ENCODE measurements at regions not wholly inside any gene's neighbourhood (a gene's known extent, or its start where the extent isn't known, plus 50 kb on each side); places are given as distances from the start of the nearest gene placed in this dataset.
"Not testable (repeated sequence)": the region's sequence is repeated elsewhere in the genome, so short reads cannot be mapped to it uniquely, and the experiment has no call there.

DNA sequence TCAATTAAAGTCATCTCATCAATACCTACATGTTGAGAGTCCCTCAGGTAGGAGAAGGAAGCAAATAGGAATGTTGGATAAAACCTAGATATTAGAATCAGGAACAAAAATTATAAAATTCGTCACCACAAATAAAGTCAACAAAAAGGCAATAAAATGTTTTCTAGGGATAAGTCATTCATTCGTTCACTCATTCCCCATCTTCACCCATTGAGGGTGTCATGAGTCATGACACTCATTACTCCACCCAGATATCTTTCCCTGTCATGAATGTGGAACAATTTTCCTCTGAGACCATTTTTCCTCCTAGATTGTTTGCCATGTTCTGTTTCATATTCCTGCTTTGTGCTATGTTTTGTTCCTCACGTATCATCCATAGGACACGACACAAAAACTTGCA, 50.9 kb upstream of the OLIG3 start:
- no peak for DNase-seq (ENCODE audit: extremely low read depth in 1 of 2, low read depth in 1 of 2)

DNA sequence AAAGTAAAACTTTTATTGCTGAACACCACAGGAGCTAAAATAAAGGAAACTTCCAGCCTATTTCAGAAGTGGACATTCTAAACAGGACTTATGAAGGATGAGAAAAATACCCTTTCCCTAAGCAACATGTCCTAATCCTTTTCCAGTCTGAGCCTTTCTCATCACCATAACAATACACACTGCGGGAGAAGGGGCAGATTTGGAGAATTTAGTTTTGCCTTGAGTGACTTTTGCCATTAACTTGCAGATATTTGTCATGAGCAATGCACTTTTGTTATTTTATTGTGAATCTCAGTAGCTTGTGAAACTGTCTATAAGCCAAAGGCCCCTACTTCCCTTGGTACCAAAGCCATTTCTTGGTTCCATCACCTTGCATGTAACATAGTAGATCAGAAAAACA, 53.0 kb upstream of the OLIG3 start:
- no peak for DNase-seq (ENCODE audit: extremely low read depth in 1 of 2, low read depth in 1 of 2)

DNA sequence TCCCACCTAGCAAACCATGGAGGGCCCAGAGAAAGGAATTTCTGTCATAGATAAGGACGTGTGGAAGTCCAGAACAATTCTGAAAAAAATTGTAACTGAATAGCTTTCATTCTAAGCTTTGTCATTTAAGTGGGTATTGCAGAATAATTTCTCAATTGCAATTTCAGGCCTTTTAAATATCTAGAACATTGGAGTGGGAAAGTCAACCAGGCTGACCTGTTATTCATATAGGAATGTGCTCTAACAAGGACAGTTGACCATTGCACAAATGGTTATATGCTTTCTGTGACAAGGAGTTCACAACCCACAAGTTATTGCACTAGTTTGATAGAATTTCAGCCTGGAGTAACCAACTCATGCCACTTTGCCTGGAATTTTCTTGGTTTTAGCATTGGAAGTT, 53.4 kb upstream of the OLIG3 start:
- no peak for DNase-seq (ENCODE audit: extremely low read depth in 1 of 2, low read depth in 1 of 2)

DNA sequence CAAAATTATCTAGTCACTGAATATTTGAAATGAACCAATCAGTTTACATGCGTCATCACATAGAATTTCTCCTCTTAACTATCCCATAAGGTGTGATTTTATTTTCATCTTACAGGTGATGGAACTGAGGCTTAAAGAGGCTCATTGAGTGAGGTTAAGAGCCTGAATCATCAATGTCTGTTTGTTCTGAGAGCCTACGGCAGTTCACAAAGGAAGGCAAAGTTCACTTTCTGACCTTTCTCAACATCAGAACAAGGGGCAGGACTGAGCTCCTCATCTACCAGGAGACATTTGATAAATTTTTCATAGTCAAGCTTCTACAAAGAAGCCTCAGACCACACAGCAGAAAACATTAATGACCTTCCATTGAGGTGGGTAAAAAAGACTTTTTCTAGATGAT, 54.9 kb upstream of the OLIG3 start:
- DNase-seq (ENCODE audit: extremely low read depth in 1 of 2, low read depth in 1 of 2) = no peak

DNA sequence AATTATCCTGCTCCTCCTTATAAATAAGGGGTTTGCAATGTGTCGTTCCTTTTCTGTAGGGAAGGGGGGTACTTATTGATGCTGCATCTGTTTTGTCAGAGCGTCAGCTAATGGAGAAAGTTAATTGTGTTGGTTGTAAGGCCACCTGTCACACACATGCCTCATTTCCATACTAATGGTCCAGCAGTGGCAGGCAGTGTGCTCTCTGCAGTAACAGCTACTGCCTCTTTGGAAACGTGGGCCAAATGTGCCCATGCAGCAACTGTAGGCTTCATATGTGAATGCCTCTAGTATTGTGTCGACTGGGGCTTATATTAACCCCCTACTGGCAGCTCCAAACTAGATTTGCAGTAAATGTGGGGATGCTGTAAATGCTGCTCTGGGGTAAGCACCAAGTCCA, 56.3 kb upstream of the OLIG3 start:
- no peak for DNase-seq (ENCODE audit: extremely low read depth in 1 of 2, low read depth in 1 of 2)

DNA sequence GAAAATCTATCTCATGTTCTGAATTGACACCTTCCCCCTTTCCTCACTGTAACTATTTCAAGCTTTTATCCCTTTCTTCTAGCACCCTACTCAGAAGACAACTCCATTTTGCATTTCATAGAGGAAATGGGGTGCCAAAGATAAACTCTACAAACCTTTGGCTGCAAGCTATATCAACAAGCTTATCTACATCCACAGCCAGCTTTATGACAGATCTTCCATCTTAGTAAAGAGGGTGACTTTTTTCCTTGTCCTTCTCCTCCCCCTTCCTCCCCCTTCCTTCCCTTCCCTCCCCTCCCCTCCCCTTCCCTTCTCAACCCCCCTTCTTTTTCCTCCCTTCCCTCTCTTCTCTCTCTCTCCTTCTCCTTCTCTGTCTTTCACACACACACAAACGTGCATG, 58.0 kb upstream of the OLIG3 start:
- DNase-seq (ENCODE audit: extremely low read depth in 1 of 2, low read depth in 1 of 2) = no peak

DNA sequence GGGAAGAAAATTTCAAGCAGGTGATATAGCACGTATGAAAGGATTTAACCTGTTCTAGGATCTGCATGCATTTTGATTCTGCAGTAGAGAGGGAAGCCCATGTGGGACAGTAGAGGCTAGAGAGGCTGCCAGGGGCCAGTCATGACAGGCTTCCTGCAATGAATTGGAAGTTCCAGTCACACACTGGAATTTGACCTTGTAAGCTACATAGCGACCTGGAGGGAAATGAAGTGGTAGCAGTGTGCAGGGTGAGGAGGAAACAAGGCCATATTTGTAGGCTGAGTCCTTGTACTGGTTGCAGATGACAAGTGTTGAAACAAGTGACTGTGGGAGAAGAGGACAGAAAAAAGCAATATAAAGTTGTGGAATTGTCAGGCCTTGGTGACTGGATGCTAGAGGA, 58.6 kb upstream of the OLIG3 start:
- DNase-seq (ENCODE audit: extremely low read depth in 1 of 2, low read depth in 1 of 2) = no peak

DNA sequence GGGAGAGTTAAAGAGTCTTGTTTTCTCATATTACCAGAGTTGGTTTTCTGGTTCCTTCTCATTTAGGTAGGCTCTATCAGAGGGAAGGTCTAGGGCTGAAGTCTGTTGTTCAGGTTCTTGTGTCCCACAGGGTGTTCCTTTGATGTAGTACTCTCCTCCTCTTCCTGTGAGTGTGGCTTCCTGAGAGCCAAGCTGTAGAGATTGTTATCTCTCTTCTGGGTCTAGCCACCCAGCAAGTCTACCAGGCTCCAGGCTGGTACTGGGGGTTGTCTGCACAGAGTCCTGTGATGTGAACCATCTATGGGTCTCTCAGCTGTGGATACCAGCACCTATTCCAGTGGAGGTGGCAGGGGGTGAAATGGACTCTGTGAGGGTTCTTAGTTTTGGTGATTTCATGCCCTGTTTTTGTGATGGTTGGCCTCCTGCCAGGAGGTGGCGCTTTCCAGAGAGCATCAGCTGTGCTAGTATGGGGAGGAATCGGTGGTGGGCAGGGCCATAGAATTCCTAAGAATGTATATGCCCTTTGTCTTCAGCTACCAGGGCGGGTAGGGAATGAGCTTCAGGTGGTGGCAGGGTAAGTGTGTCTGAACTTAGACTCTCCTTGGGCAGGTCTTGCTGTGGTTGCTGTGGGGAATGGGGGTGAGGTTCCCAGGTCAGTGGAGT, 65.5 kb upstream of the OLIG3 start:
- not testable (repeated sequence) for DNase-seq (ENCODE audit: extremely low read depth in 1 of 2, low read depth in 1 of 2)

DNA sequence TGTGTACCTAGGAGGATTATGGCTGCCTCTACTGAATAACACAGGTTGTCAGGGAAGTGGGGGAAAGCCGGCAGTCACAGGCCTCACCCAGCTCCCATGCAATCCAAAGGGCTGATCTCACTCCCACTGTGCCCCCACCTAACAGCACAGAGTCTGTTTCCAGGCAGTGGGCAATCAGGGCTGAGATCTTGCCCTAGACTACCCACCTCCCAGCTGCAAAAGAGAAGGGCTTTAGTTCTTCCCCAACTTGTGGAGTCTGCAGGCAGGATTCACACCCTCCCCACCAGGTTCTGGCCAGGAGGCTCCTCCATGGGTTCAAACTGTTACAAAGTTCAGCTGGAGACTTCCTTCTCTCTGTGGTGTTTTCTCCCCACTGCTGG, 66.0 kb upstream of the OLIG3 start:
- no peak for DNase-seq (ENCODE audit: extremely low read depth in 1 of 2, low read depth in 1 of 2)

DNA sequence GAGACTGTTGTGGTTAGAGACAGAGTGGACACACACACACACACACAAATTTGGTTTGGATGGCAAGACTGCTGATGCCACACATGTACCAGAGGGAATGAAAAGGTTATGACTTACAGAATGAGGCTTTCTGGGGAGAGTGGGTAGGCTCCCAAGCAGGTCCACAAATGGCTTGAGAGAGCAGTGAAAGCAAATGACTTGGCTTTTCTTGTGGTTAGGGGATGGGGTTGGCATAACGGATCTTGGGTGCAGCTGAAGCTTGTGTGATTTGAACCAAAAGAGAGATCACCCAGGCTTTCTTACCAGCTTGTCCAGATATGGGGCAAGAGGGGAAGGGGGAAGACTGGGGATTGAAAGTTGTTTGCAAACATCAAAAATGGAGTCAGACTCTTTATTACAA, 73.9 kb upstream of the OLIG3 start:
- no peak for DNase-seq (ENCODE audit: extremely low read depth in 1 of 2, low read depth in 1 of 2)

DNA sequence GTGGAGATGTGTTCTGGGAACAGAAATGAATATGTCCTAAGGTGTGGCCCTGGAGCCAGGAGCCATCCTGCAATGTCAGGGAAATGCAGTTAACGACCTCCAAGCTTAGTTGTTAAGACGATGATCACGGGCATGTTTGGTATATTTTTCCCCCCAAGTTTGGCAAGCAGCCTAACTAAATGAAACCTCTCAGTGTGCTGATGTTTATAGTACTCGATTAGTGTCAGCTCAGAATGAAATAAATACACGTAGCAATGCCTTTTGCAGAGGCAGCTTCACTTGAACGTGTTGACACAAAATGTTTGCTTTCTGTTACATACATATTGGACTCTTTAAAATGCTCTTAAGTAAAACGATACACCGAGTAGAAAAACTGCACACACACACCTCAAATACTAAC, 76.2 kb upstream of the OLIG3 start:
- DNase-seq (ENCODE audit: extremely low read depth in 1 of 2, low read depth in 1 of 2) = no peak

DNA sequence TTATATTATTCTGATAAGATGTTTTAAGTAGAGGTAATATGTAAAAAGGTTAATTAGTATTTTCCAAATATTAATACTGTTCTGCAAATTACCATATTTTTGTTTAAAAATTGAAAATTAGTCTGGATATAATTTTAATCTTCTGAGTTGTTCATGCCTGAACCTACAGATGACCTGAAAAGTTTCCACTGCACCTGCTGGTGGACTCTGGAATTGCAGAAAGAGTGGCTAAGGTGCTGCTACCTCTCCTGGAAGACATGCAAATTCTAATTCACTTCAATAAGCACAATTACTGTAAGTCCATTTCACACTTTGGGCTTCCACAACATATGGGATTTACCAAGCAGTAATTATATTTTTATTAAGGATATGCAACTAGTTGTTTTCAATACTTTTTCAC, 77.7 kb upstream of the OLIG3 start:
- peak in 1 of 2 donors; percentile 51 for DNase-seq (ENCODE audit: extremely low read depth in 1 of 2, low read depth in 1 of 2)

DNA sequence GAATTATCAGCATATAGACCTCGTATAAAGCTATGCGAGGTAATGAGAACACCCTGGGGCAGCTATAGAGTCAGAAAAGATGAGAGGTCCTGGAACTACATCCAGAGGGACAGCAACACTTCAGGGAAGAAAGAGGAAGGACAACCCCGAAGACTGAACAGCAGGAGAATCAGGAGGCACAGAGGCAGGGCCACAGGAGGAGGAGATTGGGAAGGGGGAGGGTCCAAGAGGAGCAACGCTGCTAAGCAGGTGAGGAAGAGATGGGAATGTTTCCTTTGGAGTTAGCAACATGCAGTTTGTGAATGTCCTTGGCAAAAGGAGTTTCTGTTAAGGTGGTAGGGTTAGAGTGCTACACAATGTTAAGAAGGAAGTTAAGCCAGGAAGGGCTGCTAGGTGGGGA, 79.5 kb upstream of the OLIG3 start:
- DNase-seq (ENCODE audit: extremely low read depth in 1 of 2, low read depth in 1 of 2) = no peak

DNA sequence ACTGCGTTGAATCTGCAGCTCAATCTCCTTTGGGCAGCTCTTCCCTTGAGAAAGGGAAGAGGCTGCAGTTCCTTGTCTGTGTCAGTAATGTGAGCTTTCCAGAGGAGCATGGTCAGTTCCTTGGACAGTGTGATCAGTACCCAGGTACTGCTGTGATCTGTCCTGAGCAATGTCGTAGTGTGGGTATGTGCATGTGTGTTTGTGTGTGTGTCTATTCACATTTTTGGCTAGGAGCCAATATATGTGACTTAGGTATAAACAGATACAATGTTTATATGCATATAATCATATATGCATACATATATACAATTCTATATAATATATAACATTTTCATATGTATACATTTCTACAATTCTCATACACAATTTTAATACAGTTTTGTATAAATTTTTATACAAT, 85.4 kb upstream of the OLIG3 start:
- DNase-seq (ENCODE audit: extremely low read depth in 1 of 2, low read depth in 1 of 2) = no peak

DNA sequence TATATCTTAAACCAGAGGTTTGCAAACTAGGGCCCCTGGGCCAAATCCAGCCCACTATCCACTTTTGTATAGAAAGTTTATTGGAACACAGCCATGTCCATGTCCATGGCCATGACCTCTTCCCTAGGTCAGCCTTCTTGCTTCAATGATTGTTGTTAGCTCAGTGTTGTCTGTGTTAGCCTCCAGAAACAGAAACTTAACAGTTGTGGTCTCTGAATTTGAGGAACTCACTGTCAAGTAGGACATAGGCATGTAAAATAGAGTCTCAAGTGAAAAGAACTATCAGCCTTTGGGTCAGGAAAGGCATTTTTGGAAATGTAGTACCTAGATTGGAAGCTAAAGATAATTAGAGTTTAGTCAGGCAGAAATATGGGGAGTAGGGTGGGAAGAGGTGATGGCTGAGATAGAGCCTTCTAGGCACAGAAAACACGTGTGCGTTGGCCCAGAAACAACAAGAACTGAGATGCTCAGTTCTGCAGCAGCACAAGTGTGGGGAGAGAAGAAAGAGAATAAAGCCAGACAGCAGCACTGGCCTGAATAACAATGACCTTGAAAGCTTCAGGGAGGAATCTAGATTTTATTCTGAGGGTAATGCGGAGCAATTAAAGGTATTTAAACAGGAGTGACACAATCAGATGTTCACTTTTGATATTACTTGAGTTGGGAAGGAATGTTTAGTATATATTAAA, 87.0 kb upstream of the OLIG3 start:
- DNase-seq (ENCODE audit: extremely low read depth in 1 of 2, low read depth in 1 of 2) = no peak

DNA sequence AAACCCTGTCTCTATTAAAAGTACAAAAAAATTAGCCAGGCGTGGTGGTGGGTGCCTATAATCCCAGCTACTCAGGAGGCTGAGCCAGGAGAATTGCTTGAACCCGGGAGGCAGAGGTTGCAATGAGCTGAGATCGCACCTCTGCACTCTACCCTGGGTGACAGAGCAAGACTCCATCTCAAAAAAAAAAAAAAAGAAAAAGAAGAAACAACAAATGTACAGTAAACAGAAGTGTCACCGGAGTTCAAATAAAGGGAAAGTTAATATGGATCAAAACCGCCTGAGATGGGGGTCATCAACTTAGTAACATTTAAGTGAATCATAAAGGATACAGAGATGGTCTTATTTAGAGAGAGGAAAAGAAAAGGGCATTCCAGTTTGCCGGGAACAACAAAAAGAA, 89.3 kb upstream of the OLIG3 start:
- DNase-seq (ENCODE audit: extremely low read depth in 1 of 2, low read depth in 1 of 2) = not testable (repeated sequence)

DNA sequence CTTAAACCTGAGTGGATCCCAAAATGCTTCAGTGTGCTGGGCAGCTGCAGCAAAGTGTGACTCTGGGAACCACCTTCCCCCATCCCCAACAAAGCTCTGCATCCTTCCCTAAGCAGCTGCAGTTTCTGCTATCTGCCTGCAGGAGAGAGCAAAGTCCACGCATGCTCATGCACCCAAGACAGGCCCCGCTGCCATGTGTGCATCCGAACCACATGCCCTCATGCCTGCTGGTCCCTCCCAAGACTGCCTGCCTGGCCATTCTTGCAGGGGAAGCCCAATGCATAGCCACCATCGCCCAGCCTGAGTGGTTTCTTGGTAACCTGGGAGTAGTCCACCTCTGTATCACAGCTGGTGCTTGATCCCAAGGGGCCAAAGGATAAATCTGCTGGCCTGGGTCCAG, 94.3 kb upstream of the OLIG3 start:
- DNase-seq (ENCODE audit: extremely low read depth in 1 of 2, low read depth in 1 of 2) = no peak

DNA sequence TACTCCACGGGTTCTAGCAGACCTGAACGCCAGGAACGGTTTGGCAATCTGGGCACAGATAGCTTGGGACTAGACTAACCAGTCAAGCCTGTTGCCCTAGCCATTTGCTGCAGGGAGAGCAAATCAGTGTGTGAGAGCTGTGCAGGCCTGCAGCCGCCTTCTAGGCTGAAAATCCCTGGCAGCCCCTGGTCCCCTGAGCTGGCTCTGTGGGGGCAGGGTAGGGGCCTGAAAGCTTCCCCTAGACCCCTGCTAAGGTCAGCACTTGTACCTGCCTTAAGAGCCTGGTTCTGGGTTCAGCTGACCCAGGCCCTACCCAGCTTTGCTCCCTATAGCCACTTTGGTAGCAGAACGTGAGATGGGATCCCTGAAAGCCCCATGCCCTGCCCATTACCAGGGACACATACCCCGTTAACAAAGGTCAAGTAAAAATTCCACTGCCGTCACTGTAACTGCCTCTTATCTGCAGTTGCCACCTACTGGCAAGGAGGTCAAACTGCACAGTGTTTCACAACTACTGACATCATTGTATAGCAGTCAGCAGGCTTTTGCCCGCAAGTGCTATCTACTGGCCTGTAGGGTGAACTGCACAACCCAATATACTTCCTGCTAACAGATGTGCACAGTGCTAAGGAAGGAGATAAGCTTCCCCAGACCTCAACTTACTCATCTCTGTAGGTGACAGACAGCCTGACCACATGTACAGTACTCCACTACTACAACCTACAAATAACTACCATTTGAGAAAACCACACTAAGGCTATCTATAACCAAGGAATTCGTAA, 95.1 kb upstream of the OLIG3 start:
- DNase-seq (ENCODE audit: extremely low read depth in 1 of 2, low read depth in 1 of 2) = peak in 1 of 2 donors; percentile 18

DNA sequence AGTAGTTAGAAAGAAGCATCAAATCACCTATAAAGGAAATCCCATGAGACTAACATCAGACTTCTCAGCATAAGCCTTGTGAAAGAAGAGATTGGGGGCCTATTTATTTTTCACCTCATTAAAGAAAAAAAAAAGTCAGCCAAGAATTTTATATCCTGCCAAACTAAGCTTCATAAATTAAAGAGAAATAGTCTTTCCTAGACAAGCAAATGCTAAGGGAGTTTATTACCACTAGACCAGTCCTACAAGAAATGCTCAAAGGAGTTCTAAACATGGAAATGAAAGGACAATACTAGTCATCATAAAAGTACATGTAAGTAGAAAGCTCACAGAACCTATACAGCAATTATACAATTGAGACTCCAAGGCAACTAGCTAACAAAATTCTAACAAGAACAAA, 96.5 kb upstream of the OLIG3 start:
- DNase-seq (ENCODE audit: extremely low read depth in 1 of 2, low read depth in 1 of 2) = no peak

DNA sequence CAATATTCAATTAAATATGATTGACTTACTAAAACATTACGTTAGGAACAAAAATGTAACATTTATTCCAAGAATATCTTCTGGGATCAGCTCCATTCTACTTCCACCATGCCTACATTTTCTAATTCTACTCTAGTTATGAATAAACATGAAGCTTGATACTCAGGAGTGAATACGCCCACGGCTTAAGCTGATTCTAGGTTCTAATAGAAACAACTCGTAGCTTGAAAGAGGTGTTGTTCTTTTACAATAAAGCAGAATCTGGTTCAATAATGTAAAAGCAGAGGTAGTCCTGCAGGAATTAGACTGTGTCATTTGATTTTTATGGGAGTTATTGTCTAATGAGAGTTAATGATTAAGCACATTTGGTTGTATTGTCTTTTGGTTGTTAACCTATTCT, 107.3 kb upstream of the OLIG3 start:
- DNase-seq (ENCODE audit: extremely low read depth in 1 of 2, low read depth in 1 of 2) = no peak

DNA sequence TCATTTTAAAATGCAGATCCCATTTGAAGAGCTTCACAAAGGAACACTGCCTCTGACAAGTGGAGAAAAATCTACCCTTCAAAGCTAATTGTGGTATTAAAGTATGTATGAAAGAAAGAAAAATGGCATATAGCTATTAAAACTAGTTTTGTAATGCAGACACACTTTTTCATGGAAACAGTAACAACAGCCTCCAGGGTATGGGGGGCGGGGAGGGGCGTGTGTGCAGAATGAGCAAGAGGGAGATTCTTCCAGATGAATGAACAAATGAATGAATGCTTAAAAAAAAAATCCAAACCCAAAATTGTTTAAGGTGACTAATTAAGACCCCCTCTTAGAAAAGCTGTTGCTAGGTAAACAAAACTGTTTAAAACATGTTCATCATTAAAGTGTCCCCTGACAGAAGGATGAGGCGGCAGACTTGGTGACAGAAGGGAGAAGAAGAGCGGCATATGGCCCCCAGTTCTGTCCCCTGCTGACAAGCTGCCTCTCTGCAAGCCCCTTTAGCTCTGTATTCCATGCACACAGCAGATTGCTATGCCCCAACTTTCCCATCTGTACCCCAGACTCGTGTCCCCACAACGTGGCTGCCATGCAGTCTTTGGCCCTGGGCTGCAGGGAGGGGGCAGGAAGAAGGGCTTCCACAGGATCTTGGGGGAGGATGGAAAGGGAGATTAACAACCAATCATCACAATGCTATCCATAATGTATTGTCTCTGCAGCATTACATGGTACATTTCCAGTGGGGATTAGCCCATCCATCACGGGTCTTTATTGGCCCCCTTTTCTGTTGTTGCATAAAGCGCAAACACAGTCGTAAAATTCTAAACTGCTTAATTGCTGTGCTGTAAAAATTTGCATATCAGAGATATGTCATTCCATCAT, 108.4 kb upstream of the OLIG3 start:
- DNase-seq (ENCODE audit: extremely low read depth in 1 of 2, low read depth in 1 of 2) = no peak

All from activated CD8-positive, alpha-beta memory T cell treated with anti-CD3 and anti-CD28 coated beads for 1 hour (primary cell).